GM12864 (cell line): ENCODE measurements at regions not wholly inside any gene's neighbourhood (a gene's known extent, or its start where the extent isn't known, plus 50 kb on each side); places are given as distances from the start of the nearest gene placed in this dataset.
A peak's percentile ranks its signal among the peaks of the same experiment; 100 is the strongest.

Source experiments
- DNase-seq: peaks from one replicate; pipeline ENCODE4 v3.0.0-alpha.2; 2011; ENCODE audit warnings: low read depth
- H3K4me3 ChIP-seq: 2 replicates; pipeline ENCODE4 v1.5.1; 2011; ENCODE audit warnings: mild to moderate bottlenecking, low read depth, low read length, control low read depth
- CTCF ChIP-seq: IDR thresholded peaks from 2 replicates; pipeline ENCODE4 v1.5.1; 2011; ENCODE audit warnings: low read depth, mild to moderate bottlenecking, moderate library complexity, low read length, control low read depth, inconsistent platforms; ENCODE audit errors: missing control alignments

DNA sequence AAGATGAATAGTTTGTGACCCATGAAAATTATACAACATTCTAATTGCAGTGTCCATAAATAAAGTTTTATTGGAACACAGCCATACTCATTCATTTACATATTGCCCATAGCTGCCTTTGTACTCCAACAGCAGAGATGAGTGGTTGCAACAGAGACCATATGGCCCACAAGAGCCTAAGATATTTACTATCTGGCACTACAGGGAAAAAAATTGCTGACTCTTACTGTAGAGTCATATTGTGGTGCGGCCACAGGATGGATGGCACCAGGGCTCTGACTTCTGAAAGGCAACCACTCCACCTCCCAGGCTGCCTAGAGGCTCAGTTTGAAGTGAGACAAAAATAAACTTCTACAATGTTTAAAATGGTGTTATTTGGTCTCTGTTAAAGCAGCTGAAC, 404.0 kb upstream of the ATP5MC3 start:
- no peak overlapping the region for H3K4me3 ChIP-seq
- TF ChIP-seq CTCF, result no peak
- DNase-seq, result no peak

DNA sequence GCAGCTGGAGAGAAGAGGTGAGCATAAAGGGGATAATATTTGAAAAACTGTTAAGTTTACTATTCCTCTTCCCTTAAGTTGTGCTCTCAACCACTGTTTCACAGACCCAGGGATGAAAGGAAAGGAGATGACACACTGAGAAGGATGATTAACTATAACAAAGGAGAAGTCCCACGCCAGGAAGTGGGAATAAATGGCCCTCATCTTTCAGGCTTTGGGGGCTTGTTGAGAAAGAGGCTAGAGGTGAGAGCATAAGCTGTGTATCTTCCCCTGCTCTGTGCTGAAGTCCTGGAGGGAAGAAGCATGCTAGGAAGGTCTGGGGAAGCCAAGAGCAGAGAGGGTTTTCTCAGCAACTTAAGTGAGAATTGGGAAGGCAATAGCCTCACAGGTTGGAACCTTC, 399.1 kb upstream of the ATP5MC3 start:
- no peak for TF ChIP-seq CTCF
- no peak overlapping the region for H3K4me3 ChIP-seq
- no peak for DNase-seq

DNA sequence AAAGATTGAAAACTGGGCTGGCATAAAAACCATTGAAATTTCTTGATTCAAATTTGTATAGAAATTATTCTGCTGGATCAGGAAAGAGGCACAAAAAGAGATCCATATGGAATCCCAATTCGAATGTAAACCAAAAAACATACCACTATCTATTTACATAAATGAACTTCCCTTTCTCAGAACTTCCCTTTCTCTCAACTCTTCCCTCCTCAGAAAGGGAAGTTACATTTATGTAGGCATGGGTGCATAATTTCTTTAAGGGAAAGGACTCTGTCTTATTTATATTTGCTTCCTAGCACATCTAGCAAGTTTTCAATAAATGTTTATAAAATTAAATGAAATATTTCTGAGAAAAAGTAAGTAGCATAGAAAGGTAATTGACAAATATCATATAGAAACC, 398.1 kb upstream of the ATP5MC3 start:
- TF ChIP-seq CTCF, result no peak
- no peak overlapping the region for H3K4me3 ChIP-seq
- no peak for DNase-seq

DNA sequence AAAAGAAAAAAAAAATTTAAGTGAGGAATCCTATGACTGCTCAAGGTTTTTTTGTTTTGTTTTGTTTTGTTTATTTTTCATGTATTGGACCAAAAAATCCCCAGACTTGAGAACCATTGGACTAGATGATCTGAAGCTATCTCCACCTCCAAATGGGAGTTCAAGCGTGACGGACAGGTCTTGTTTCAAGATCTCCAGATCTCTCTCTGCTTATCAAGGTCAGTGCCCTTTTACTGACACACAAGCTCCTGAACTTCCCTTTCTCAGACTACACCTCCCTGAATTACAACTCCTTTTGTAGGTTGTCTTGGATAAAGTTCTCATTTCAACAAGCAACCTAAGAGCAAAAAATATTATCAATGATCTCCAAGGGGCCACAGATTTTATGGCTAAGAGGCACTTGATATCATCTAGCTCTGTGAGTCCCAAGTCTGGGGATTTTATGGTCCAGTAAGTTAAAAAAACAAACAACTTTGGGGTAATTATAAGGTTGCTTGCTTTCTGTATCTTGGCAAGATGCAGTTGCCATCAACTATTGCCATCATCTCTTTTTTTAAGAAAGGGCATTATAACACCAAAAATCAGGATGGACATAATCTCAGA, 396.0 kb upstream of the ATP5MC3 start:
- TF ChIP-seq CTCF, result no peak
- no peak overlapping the region for H3K4me3 ChIP-seq
- DNase-seq, result no peak

- TF ChIP-seq CTCF, result no peak
- DNase-seq, result no peak
- H3K4me3 ChIP-seq, result no peak overlapping the region
These were observed 395.4 kb upstream of the ATP5MC3 start for GRCh38 chr2:175576875-175577274.

DNA sequence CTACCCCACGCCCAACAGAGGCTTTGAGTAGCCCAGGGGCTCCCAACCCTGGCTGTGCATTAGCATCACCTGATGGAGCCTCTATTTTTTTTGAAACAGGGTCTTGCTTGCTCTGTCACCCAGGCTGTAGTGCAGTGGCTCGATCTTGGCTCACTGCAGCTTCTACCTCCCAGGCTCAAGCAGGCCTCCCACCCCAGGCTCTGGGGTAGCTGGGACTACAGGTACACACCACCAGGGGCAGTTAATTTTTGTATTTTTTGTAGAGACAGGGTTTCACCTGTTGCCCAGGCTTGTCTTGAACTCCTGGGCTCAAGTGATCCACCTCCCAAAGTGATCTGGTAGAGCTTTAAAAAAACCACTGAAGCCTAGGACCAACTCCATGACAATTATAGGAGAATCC, 394.8 kb upstream of the ATP5MC3 start:
- H3K4me3 ChIP-seq, result no peak overlapping the region
- no peak for TF ChIP-seq CTCF
- DNase-seq, result no peak

DNA sequence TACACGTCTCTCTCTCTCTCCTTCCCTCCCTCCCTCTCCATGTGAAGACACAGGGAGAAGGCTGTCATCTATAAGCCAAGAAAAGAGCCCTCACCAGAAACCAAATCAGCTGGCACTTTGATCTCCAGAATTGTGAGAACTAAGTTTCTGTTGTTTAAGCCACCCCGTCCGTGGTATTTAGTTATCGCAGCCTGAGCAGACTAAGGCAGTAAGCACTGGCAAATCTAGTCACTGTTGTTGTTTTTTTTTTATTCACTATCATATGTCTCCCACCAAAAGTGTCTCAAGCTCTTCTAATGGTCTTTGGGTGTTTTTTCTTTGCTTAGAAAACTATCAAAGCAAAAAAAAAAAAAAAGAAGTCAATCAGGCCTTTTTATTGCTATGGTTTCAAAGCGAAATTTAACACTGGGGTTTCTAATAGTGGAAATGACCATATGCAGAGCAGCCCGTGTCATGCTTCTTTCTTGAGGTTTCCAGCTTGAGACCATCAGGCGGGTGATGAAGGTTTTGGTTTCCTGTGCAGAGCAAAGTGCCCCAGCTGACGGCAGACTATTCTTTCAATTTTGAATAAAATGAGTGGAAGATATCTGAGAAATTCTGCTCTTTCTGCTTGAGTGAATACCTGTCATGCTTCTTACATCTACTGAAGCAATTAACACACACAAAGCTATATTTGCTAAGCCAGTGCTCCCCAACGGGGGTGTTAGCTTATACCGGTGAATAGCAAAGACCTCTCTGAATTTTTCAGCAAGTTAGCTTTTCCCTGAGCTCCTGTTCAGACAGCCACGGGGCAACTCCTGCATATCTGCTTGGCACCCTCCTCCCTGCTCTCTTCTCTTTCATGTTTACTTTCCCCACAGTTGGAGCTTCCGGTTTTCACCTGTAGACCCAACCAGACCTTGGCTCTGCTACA, 394.1 kb upstream of the ATP5MC3 start:
- DNase-seq, result peak; percentile 41
- TF ChIP-seq CTCF, result no peak
- no peak overlapping the region for H3K4me3 ChIP-seq
